Peyer's patch (tissue), 4 donors: ENCODE measurements at regions not wholly inside any gene's neighbourhood (a gene's known extent, or its start where the extent isn't known, plus 50 kb on each side); places are given as distances from the start of the nearest gene placed in this dataset.

ENCODE experiments used
- DNase-seq, 3 donors: peaks; one replicate each; pipeline ENCODE4 v3.0.0-alpha.2; 2017 to 2019
- H3K27ac ChIP-seq, 4 donors: fragments of 200-600 bp; sonication (generic); one replicate each; pipeline ENCODE4 v1.5.1; 2016 to 2019
- H3K27me3 ChIP-seq, 2 donors: fragments of 200-600 bp; sonication (generic); one replicate each; pipeline ENCODE4 v1.5.1; 2019
- H3K36me3 ChIP-seq, 3 donors: fragments of 200-600 bp; sonication (generic); one replicate each; pipeline ENCODE4 v1.5.1; 2016 to 2019
- H3K4me1 ChIP-seq, 4 donors: fragments of 200-600 bp; sonication (generic); one replicate each; pipeline ENCODE4 v1.5.1; 2016 to 2019
- H3K4me3 ChIP-seq, 4 donors: fragments of 200-600 bp; sonication (generic); 1 replicate in 3 of 4; 2 replicates in 1 of 4; pipeline ENCODE4 v1.5.1; 2016 to 2019; ENCODE audit warnings: mild to moderate bottlenecking in 1 of 4
- H3K9me3 ChIP-seq, 4 donors: fragments of 200-600 bp; sonication (generic); one replicate each; pipeline ENCODE4 v1.5.1; 2016 to 2019; ENCODE audit warnings: mild to moderate bottlenecking in 1 of 4
- CTCF ChIP-seq, 6 experiments: fragments of 450-650 bp in 4 of 6; fragments of 200-600 bp in 2 of 6; sonication (generic) in 1 of 6; IDR thresholded peaks; one replicate each; pipeline ENCODE4 v1.5.1; 2017 to 2019; ENCODE audit warnings: antibody characterized with exemption in 6 of 6, mild to moderate bottlenecking in 3 of 6, moderate library complexity in 1 of 6
- POLR2A ChIP-seq, 2 donors: fragments of 450-650 bp; IDR thresholded peaks; one replicate each; pipeline ENCODE4 v1.5.1; 2017; ENCODE audit warnings: antibody characterized with exemption in 2 of 2, mild to moderate bottlenecking in 2 of 2, moderate library complexity in 2 of 2

- Histone ChIP-seq H3K4me1 (peaks cover 0 to 37% (median 10%) of the 10 kb centered on the region in 4 donors), H3K27ac (peak overlapping the region in 1 of 4 donors; percentile 61)
- TF ChIP-seq POLR2A (IDR thresholded peaks at IDR 0.05) (no peak), CTCF (IDR thresholded peaks at IDR 0.05) (no peak)
Measured at GRCh38 chr6:37106554-37106953, 63.4 kb upstream of the PIM1 start.

DNA sequence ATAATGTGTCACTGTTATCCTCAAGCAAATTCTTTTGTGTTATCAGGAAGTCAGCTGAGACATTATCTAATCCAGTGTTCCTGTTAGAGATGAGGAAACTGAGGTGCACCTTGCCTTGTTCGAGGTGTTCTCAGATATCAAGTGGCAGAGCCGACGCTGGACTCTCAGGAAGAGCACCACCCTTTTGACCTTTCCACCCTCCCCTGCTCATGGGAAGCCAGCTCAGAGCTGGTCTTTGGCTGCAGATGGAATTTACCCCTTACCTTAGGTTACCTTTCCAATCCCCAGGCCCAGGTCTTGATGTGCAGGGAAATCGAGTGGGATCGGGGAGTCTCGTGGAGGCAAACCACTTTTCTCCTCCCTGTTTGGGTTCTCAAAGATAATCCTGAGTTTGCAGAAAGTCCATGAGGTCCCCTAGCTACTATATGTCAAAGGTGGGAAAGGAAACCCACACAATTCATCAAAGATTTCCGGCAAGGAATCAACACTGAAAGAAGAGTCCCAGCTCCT lies 62.9 kb upstream of the PIM1 start:
- no peak overlapping the region for H3K4me3 ChIP-seq
- peak in 1 of 3 donors; percentile 66 for DNase-seq
- H3K9me3 ChIP-seq = no peaks in the 10 kb centered on the region
- no peaks in the 10 kb centered on the region for H3K36me3 ChIP-seq
- H3K27me3 ChIP-seq = no peaks in the 10 kb centered on the region
- peak overlapping the region in 1 of 4 donors; percentile 61 for H3K27ac ChIP-seq
- peaks cover 0 to 34% (median 10%) of the 10 kb centered on the region in 4 donors for H3K4me1 ChIP-seq
- TF ChIP-seq CTCF (IDR thresholded peaks at IDR 0.05) (no peak), POLR2A (IDR thresholded peaks at IDR 0.05) (peak in 1 of 2 donors; percentile 11)

More at GRCh38 chr6:37106554-37106953, 63.4 kb upstream of the PIM1 start:
- no peak overlapping the region for H3K4me3 ChIP-seq
- H3K9me3 ChIP-seq = no peaks in the 10 kb centered on the region
- no peaks in the 10 kb centered on the region for H3K36me3 ChIP-seq
- no peaks in the 10 kb centered on the region for H3K27me3 ChIP-seq
- DNase-seq = no peak

- TF ChIP-seq CTCF (IDR thresholded peaks at IDR 0.05) = no peak
- TF ChIP-seq POLR2A (IDR thresholded peaks at IDR 0.05) = no peak
- Histone ChIP-seq H3K36me3 (no peaks in the 10 kb centered on the region), H3K9me3 (no peaks in the 10 kb centered on the region), H3K27me3 (no peaks in the 10 kb centered on the region), H3K4me1 (peaks cover 0 to 7% (median 0%) of the 10 kb centered on the region in 4 donors), H3K27ac (peak overlapping the region in 3 of 4 donors; percentile 3 to 43 (median 36)), H3K4me3 (no peak overlapping the region)
- DNase-seq = peak in 1 of 3 donors; percentile 54
Measured at GRCh38 chr6:37109714-37110499, 60.0 kb upstream of the PIM1 start.

GRCh38 chr6:37110500-37111461 lies 59.2 kb upstream of the PIM1 start:
- Histone ChIP-seq H3K9me3 (no peaks in the 10 kb centered on the region), H3K4me1 (no peaks in the 10 kb centered on the region), H3K36me3 (no peaks in the 10 kb centered on the region), H3K4me3 (no peak overlapping the region), H3K27ac (peak overlapping the region in 3 of 4 donors; percentile 3 to 43 (median 36)), H3K27me3 (no peaks in the 10 kb centered on the region)
- no peak for DNase-seq
- TF ChIP-seq CTCF (IDR thresholded peaks at IDR 0.05) = no peak
- no peak for TF ChIP-seq POLR2A (IDR thresholded peaks at IDR 0.05)

- no peak overlapping the region for H3K27ac ChIP-seq
- no peak for DNase-seq
- no peaks in the 10 kb centered on the region for H3K27me3 ChIP-seq
- no peaks in the 10 kb centered on the region for H3K9me3 ChIP-seq
- H3K4me1 ChIP-seq = no peaks in the 10 kb centered on the region
- no peak overlapping the region for H3K4me3 ChIP-seq
- no peaks in the 10 kb centered on the region for H3K36me3 ChIP-seq
- TF ChIP-seq CTCF (IDR thresholded peaks at IDR 0.05) (no peak), POLR2A (IDR thresholded peaks at IDR 0.05) (no peak)
Measured at GRCh38 chr6:37113976-37114375, 56.0 kb upstream of the PIM1 start.
